HFFc6 (cell line): ENCODE measurements at regions not wholly inside any gene's neighbourhood (a gene's known extent, or its start where the extent isn't known, plus 50 kb on each side); places are given as distances from the start of the nearest gene placed in this dataset.

Experiments used
- DNase-seq: peaks from one replicate; pipeline ENCODE4 v3.0.0-alpha.2; 2018
- H3K27ac Mint-ChIP-seq: 2 replicates; pipeline ENCODE4 v1.8.0; 2020; ENCODE audit warnings: mild to moderate bottlenecking, mixed read lengths
- H3K27me3 Mint-ChIP-seq: 2 replicates; pipeline ENCODE4 v1.8.0; 2021; ENCODE audit warnings: mild to moderate bottlenecking, moderate library complexity, mixed read lengths; ENCODE audit not compliant: insufficient read depth
- H3K36me3 Mint-ChIP-seq: 2 replicates; pipeline ENCODE4 v1.8.0; 2021; ENCODE audit warnings: low read depth, mixed read lengths
- H3K4me1 Mint-ChIP-seq: 2 replicates; pipeline ENCODE4 v1.8.0; 2020; ENCODE audit warnings: low read depth, mixed read lengths
- H3K4me3 Mint-ChIP-seq: 2 replicates; pipeline ENCODE4 v1.8.0; 2020; ENCODE audit warnings: mild to moderate bottlenecking, moderate library complexity, mixed read lengths
- H3K9me3 Mint-ChIP-seq: 2 replicates; pipeline ENCODE4 v1.8.0; 2020; ENCODE audit warnings: mild to moderate bottlenecking, mixed read lengths
- CTCF ChIP-seq: fragments of 200-600 bp; sonication (generic); IDR thresholded peaks from 2 replicates; pipeline ENCODE4 v1.5.0; 2021; ENCODE audit warnings: antibody characterized with exemption, mild to moderate bottlenecking

- H3K27me3 Mint-ChIP-seq, result peaks cover 2% of the 10 kb centered on the region
- H3K4me3 Mint-ChIP-seq, result no peak overlapping the region
- H3K9me3 Mint-ChIP-seq, result no peaks in the 10 kb centered on the region
- H3K4me1 Mint-ChIP-seq, result peaks cover 31% of the 10 kb centered on the region
- no peak for TF ChIP-seq CTCF
- no peak for DNase-seq
- peaks cover 5% of the 10 kb centered on the region; the same call in 1 of the 2 replicates for H3K36me3 Mint-ChIP-seq
- no peak overlapping the region for H3K27ac Mint-ChIP-seq
Observed at GRCh38 chr1:96978901-96979300, 257.3 kb downstream of the PTBP2 start.

DNA sequence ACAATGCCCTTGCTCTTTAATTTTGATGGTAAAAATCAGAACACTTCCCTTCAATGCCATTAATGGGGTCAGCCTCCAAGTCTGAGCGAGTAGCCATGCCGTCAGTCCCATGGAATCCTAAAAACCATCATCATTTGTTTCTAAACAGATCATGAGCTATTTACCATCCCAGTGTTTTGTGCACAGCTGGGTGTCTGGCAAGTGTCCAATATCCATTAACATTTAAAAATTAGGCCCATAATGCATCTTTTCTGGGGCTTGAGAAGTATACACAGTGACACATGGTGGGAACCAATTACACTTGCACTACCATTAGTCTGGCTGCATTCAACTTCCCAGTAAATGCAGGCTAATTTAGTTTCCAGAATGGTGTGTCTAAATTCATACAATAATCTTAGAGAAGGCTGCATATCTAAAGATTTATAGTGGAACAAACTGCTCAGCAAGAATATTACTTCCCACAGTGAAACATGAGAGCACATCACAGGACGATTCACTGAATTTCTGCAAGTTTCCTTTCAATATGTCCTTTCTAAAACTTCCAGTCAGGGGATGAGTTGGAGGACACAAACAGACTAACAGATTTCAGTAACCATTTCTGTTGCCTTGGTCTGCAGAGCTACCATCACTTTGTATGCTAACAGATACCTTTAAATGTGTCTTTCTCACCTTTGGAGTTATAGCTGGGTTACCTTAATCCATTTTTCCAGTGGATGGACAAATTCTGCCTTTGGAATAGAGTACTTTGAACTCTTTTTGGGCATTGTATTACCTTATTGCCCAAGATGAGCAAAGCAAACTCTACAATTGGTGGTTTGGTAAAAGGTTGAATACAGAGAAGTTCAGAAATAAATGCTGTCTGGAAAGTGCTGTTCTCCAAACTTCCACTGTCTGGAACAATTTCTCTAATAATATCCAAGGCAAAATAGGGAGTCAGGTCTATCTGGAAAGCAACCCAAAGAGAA is 258.0 kb downstream of the PTBP2 start:
- H3K27me3 Mint-ChIP-seq, result peaks cover 2% of the 10 kb centered on the region
- no peak for DNase-seq
- H3K4me1 Mint-ChIP-seq, result peaks cover 27% of the 10 kb centered on the region
- no peak overlapping the region for H3K27ac Mint-ChIP-seq
- TF ChIP-seq CTCF, result no peak
- H3K9me3 Mint-ChIP-seq, result no peaks in the 10 kb centered on the region
- peaks cover 5% of the 10 kb centered on the region; the same call in 1 of the 2 replicates for H3K36me3 Mint-ChIP-seq
- H3K4me3 Mint-ChIP-seq, result no peak overlapping the region

GRCh38 chr1:96980448-96980847 is 258.9 kb downstream of the PTBP2 start:
- H3K27me3 Mint-ChIP-seq, result peaks cover 2% of the 10 kb centered on the region
- no peak for TF ChIP-seq CTCF
- H3K4me1 Mint-ChIP-seq, result peaks cover 27% of the 10 kb centered on the region
- no peak for DNase-seq
- no peaks in the 10 kb centered on the region for H3K9me3 Mint-ChIP-seq
- no peak overlapping the region for H3K4me3 Mint-ChIP-seq
- H3K27ac Mint-ChIP-seq, result no peak overlapping the region
- peaks cover 5% of the 10 kb centered on the region; the same call in 1 of the 2 replicates for H3K36me3 Mint-ChIP-seq

- no peak for DNase-seq
- no peak for TF ChIP-seq CTCF
- H3K27ac Mint-ChIP-seq, result no peak overlapping the region
- peaks cover 5% of the 10 kb centered on the region; the same call in 1 of the 2 replicates for H3K36me3 Mint-ChIP-seq
- H3K9me3 Mint-ChIP-seq, result no peaks in the 10 kb centered on the region
- H3K27me3 Mint-ChIP-seq, result peaks cover 2% of the 10 kb centered on the region; the same call in 1 of the 2 replicates
- H3K4me1 Mint-ChIP-seq, result peaks cover 27% of the 10 kb centered on the region
- H3K4me3 Mint-ChIP-seq, result no peak overlapping the region
Observed at GRCh38 chr1:96981181-96981580, 259.6 kb downstream of the PTBP2 start.

GRCh38 chr1:96982118-96982517 is 260.5 kb downstream of the PTBP2 start:
- Mint-ChIP-seq H3K4me1 (peaks cover 22% of the 10 kb centered on the region), H3K4me3 (no peak overlapping the region), H3K9me3 (no peaks in the 10 kb centered on the region), H3K36me3 (no peaks in the 10 kb centered on the region), H3K27me3 (no peaks in the 10 kb centered on the region), H3K27ac (no peak overlapping the region)
- no peak for TF ChIP-seq CTCF
- DNase-seq, result no peak
